Endothelial cell of umbilical vein (primary cell): ENCODE measurements at regions not wholly inside any gene's neighbourhood (a gene's known extent, or its start where the extent isn't known, plus 50 kb on each side); places are given as distances from the start of the nearest gene placed in this dataset.

Experiments used
- EZH2 ChIP-seq: IDR thresholded peaks from 2 replicates; pipeline ENCODE4 v1.6.1; 2012; ENCODE audit warnings: borderline replicate concordance, low read depth, mild to moderate bottlenecking, moderate library complexity, low read length, inconsistent platforms; ENCODE audit not compliant: severe bottlenecking
- JUN ChIP-seq: IDR thresholded peaks from 2 replicates; pipeline ENCODE4 v1.6.1; 2011; ENCODE audit warnings: borderline replicate concordance, low read depth; ENCODE audit not compliant: insufficient read length, insufficient read depth
- TF ChIP-seq, protein P1 (sequence below), 2 donors: IDR thresholded peaks; 1 replicate in 1 of 2; 2 replicates in 1 of 2; pipeline ENCODE4 v1.5.1; 2011; ENCODE audit warnings: low read length in 2 of 2, mild to moderate bottlenecking in 2 of 2, moderate library complexity in 2 of 2, control low read depth in 1 of 2, inconsistent platforms in 1 of 2, low read depth in 1 of 2; ENCODE audit not compliant: insufficient read depth in 1 of 2; ENCODE audit errors: extremely low read depth in 1 of 2

DNA sequence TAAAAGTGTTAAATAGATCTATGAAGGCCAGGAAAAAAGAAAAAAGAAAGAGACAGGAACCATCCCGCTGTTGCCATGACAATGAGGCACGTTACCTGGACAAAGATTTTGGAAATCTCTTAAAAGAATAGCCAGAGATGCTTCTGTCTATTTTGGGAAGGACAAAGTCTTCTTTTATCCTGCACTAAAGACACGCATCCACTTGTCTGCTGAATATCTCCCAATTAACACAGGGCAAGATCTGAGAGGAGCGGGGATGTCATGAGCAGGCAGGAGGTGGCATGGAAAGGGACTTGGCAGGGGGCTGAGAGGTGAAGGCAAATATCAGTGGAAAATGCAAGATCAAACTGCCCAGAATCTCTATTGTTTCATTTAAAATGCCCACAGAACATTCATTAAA is 153.8 kb upstream of the BLID start:
- no peak for TF ChIP-seq JUN
- TF ChIP-seq, protein P1, sequence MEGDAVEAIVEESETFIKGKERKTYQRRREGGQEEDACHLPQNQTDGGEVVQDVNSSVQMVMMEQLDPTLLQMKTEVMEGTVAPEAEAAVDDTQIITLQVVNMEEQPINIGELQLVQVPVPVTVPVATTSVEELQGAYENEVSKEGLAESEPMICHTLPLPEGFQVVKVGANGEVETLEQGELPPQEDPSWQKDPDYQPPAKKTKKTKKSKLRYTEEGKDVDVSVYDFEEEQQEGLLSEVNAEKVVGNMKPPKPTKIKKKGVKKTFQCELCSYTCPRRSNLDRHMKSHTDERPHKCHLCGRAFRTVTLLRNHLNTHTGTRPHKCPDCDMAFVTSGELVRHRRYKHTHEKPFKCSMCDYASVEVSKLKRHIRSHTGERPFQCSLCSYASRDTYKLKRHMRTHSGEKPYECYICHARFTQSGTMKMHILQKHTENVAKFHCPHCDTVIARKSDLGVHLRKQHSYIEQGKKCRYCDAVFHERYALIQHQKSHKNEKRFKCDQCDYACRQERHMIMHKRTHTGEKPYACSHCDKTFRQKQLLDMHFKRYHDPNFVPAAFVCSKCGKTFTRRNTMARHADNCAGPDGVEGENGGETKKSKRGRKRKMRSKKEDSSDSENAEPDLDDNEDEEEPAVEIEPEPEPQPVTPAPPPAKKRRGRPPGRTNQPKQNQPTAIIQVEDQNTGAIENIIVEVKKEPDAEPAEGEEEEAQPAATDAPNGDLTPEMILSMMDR (IDR thresholded peaks at IDR 0.05; ENCODE audit: extremely low read depth in 1 of 2, insufficient read depth in 1 of 2, low read depth in 1 of 2, low read length in 2 of 2): no peak
- TF ChIP-seq EZH2: no peak
